Smooth muscle cell (in vitro differentiated cells): ENCODE measurements at regions not wholly inside any gene's neighbourhood (a gene's known extent, or its start where the extent isn't known, plus 50 kb on each side); places are given as distances from the start of the nearest gene placed in this dataset.

ENCODE experiments used
- DNase-seq: peaks from one replicate; lab custom pipeline; 2025; ENCODE audit not compliant: unreplicated experiment; lab: John Stamatoyannopoulos, UW
- H2AFZ ChIP-seq: fragments of 200-600 bp; sonication (generic); 2 replicates; pipeline ENCODE4 v1.6.0; 2016; ENCODE audit warnings: antibody characterized with exemption, low read depth, mild to moderate bottlenecking
- H3F3A ChIP-seq: fragments of 200-600 bp; sonication (generic); 2 replicates; pipeline ENCODE4 v1.6.0; 2017; ENCODE audit warnings: antibody characterized with exemption, low read depth
- H3K27ac ChIP-seq: fragments of 200-600 bp; sonication (generic); 2 replicates; pipeline ENCODE4 v1.5.1; 2016; ENCODE audit warnings: low read depth, mild to moderate bottlenecking
- H3K27me3 ChIP-seq: fragments of 200-600 bp; sonication (generic); 2 replicates; pipeline ENCODE4 v1.6.1; 2016; ENCODE audit warnings: low read depth, mild to moderate bottlenecking
- H3K36me3 ChIP-seq: fragments of 200-600 bp; sonication (generic); 2 replicates; pipeline ENCODE4 v1.5.1; 2016; ENCODE audit warnings: low read depth
- H3K4me1 ChIP-seq: fragments of 200-600 bp; sonication (generic); 2 replicates; pipeline ENCODE4 v1.5.1; 2016; ENCODE audit warnings: low read depth
- H3K4me2 ChIP-seq: fragments of 200-600 bp; sonication (generic); 2 replicates; pipeline ENCODE4 v1.6.0; 2016; ENCODE audit warnings: mild to moderate bottlenecking
- H3K4me3 ChIP-seq: fragments of 200-600 bp; sonication (generic); 2 replicates; pipeline ENCODE4 v1.5.1; 2016; ENCODE audit warnings: mild to moderate bottlenecking
- H3K79me2 ChIP-seq: fragments of 200-600 bp; sonication (generic); 2 replicates; pipeline ENCODE4 v1.6.0; 2016; ENCODE audit warnings: low read depth, mild to moderate bottlenecking
- H3K9ac ChIP-seq: fragments of 200-600 bp; sonication (generic); 2 replicates; pipeline ENCODE4 v1.6.0; 2016; ENCODE audit warnings: low read depth
- H3K9me3 ChIP-seq: fragments of 200-600 bp; sonication (generic); replicated peaks from 2 replicates; pipeline ENCODE4 v1.5.1; 2016; ENCODE audit warnings: low read depth
- H4K20me1 ChIP-seq: fragments of 200-600 bp; sonication (generic); 2 replicates; pipeline ENCODE4 v1.6.0; 2016; ENCODE audit warnings: low read depth
- CTCF ChIP-seq: fragments of 200-600 bp; sonication (generic); IDR thresholded peaks from 2 replicates; pipeline ENCODE4 v1.5.1; 2017; ENCODE audit warnings: borderline replicate concordance, mild to moderate bottlenecking, antibody characterized with exemption; ENCODE audit not compliant: insufficient read depth, poor library complexity, severe bottlenecking
- WGBS: methylation state at CpG from one replicate; pipeline ENCODE4 v1.1.7; 2016; ENCODE audit warnings: low lambda C conversion rate; 5-methylcytosine and 5-hydroxymethylcytosine counted together

GRCh38 chr1:172745014-172745413 is 86.1 kb downstream of the FASLG start:
- Histone ChIP-seq H3K79me2 (no peaks in the 10 kb centered on the region), H3K4me1 (peaks cover 6% of the 10 kb centered on the region), H3K27ac (no peak overlapping the region), H3K9me3 (no peaks in the 10 kb centered on the region), H3K27me3 (no peaks in the 10 kb centered on the region), H3K4me3 (no peak overlapping the region), H3K4me2 (no peak overlapping the region), H2AFZ (no peak overlapping the region), H4K20me1 (peaks cover 6% of the 10 kb centered on the region), H3F3A (peaks cover 18% of the 10 kb centered on the region), H3K9ac (no peak overlapping the region), H3K36me3 (no peaks in the 10 kb centered on the region)
- DNase-seq, result no peak
- WGBS, result 36% methylated on average over 2 of the region's 2 CpGs
- TF ChIP-seq CTCF, result peak; percentile 61

GRCh38 chr1:172746091-172746949 is 87.4 kb downstream of the FASLG start:
- peaks cover 6% of the 10 kb centered on the region for H3K4me1 ChIP-seq
- no peak overlapping the region for H2AFZ ChIP-seq
- H3K36me3 ChIP-seq, result no peaks in the 10 kb centered on the region
- H3K4me3 ChIP-seq, result no peak overlapping the region
- TF ChIP-seq CTCF, result no peak
- WGBS, result 25% methylated on average over 3 of the region's 3 CpGs
- peaks cover 18% of the 10 kb centered on the region for H3F3A ChIP-seq
- H3K27ac ChIP-seq, result peak overlapping the region; percentile 50
- peak overlapping the region; percentile 58 for H3K4me2 ChIP-seq
- no peaks in the 10 kb centered on the region for H3K27me3 ChIP-seq
- H3K9me3 ChIP-seq, result no peaks in the 10 kb centered on the region
- H3K79me2 ChIP-seq, result no peaks in the 10 kb centered on the region
- peaks cover 6% of the 10 kb centered on the region for H4K20me1 ChIP-seq
- DNase-seq, result no peak
- no peak overlapping the region for H3K9ac ChIP-seq

DNA sequence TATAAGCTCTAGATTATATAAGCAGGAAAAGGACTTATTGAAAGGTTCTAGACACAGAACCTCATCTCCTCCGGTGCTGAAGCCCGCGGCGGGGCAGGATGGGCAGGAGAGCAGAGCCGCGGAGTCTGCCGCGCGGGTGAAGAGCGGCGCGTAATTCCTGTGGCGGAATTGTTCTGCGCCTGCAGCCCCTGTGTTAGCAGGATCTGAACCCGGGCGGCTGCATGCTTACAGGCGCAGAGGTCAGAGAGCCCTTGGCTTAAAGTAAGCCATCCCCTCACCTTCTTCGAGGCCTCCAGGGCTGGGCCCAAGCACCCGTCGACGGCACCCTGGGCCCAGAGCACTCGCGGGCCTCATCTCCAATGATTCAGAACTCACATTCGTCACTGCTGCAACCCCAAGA is 89.3 kb downstream of the FASLG start:
- Histone ChIP-seq H3K9me3 (no peaks in the 10 kb centered on the region), H3K9ac (no peak overlapping the region), H3K27ac (no peak overlapping the region), H3K79me2 (no peaks in the 10 kb centered on the region), H3F3A (peaks cover 18% of the 10 kb centered on the region), H4K20me1 (peaks cover 6% of the 10 kb centered on the region), H3K4me1 (peaks cover 6% of the 10 kb centered on the region), H3K36me3 (no peaks in the 10 kb centered on the region), H3K4me2 (no peak overlapping the region), H3K4me3 (no peak overlapping the region), H2AFZ (no peak overlapping the region), H3K27me3 (no peaks in the 10 kb centered on the region)
- DNase-seq, result no peak
- TF ChIP-seq CTCF, result no peak
- WGBS, result 97% methylated on average over 24 of the region's 24 CpGs

DNA sequence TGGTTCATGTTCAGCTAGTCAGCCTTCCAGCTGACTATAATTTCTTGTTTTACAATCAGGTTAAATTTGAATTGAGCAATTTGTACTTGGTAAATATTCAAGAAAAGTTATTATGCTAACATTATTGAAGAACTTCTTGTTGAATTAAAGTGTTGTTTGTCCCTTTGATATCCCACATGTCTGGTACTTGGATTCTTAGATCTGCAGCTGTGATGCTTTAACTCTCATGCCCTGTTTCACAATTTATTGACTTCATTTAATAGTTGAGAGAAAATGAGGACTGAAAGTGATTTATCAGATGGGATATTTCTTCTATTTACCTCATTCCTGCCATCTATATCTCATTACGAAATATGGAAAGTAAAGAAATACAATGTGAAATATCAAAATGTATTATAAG is 92.8 kb downstream of the FASLG start:
- no peak overlapping the region for H3K4me3 ChIP-seq
- H2AFZ ChIP-seq, result no peak overlapping the region
- no peaks in the 10 kb centered on the region for H3K36me3 ChIP-seq
- H3K9me3 ChIP-seq, result no peaks in the 10 kb centered on the region
- no peak for DNase-seq
- no peak overlapping the region for H3K9ac ChIP-seq
- 100% methylated on average over 1 of the region's 1 CpG for WGBS
- no peaks in the 10 kb centered on the region for H3K79me2 ChIP-seq
- peaks cover 4% of the 10 kb centered on the region for H3F3A ChIP-seq
- TF ChIP-seq CTCF, result no peak
- H3K27ac ChIP-seq, result no peak overlapping the region
- no peaks in the 10 kb centered on the region for H3K4me1 ChIP-seq
- no peaks in the 10 kb centered on the region for H4K20me1 ChIP-seq
- no peak overlapping the region for H3K4me2 ChIP-seq
- no peaks in the 10 kb centered on the region for H3K27me3 ChIP-seq
